ENCODE measurements at regions not wholly inside any gene's neighbourhood (a gene's known extent, or its start where the extent isn't known, plus 50 kb on each side); places are given as distances from the start of the nearest gene placed in this dataset.
"Not testable (repeated sequence)": the region's sequence is repeated elsewhere in the genome, so short reads cannot be mapped to it uniquely, and the experiment has no call there.

GRCh38 chr5:163867738-163868137 lies 362.3 kb downstream of the MAT2B start:
- no peak overlapping the region for H3K27ac Mint-ChIP-seq
- no peak for ATAC-seq (replicated peaks)
- no peaks in the 10 kb centered on the region for H3K27me3 Mint-ChIP-seq
- no peak overlapping the region for H3K4me3 Mint-ChIP-seq
- no peaks in the 10 kb centered on the region for H3K4me1 Mint-ChIP-seq (ENCODE audit: low read depth in 2 of 2)
- peaks cover 4 to 7% of the 10 kb centered on the region in 2 donors for H3K9me3 Mint-ChIP-seq
- DNase-seq = no peak
- H3K36me3 Mint-ChIP-seq (ENCODE audit: insufficient read depth) = no peaks in the 10 kb centered on the region

- H3K4me3 Mint-ChIP-seq = no peak overlapping the region
- ATAC-seq (replicated peaks) (no peak), DNase-seq (no peak)
- peaks cover 6 to 7% of the 10 kb centered on the region in 2 donors for H3K9me3 Mint-ChIP-seq
- no peaks in the 10 kb centered on the region for H3K4me1 Mint-ChIP-seq (ENCODE audit: low read depth in 2 of 2)
- H3K27ac Mint-ChIP-seq = no peak overlapping the region
- H3K27me3 Mint-ChIP-seq = no peaks in the 10 kb centered on the region
- no peaks in the 10 kb centered on the region for H3K36me3 Mint-ChIP-seq (ENCODE audit: insufficient read depth)
Measured at GRCh38 chr5:163869581-163869980, 364.2 kb downstream of the MAT2B start.

- H3K36me3 Mint-ChIP-seq (ENCODE audit: insufficient read depth) = no peaks in the 10 kb centered on the region
- H3K27ac Mint-ChIP-seq = no peak overlapping the region
- DNase-seq (no peak), ATAC-seq (replicated peaks) (no peak)
- H3K27me3 Mint-ChIP-seq = no peaks in the 10 kb centered on the region
- peaks cover 6 to 7% of the 10 kb centered on the region in 2 donors for H3K9me3 Mint-ChIP-seq
- H3K4me3 Mint-ChIP-seq = no peak overlapping the region
- H3K4me1 Mint-ChIP-seq (ENCODE audit: low read depth in 2 of 2) = no peaks in the 10 kb centered on the region
Measured at GRCh38 chr5:163870441-163870840, 365.0 kb downstream of the MAT2B start.

GRCh38 chr5:163874431-163874830 lies 369.0 kb downstream of the MAT2B start:
- Mint-ChIP-seq H3K4me1 (ENCODE audit: low read depth in 2 of 2) (no peaks in the 10 kb centered on the region), H3K27me3 (no peaks in the 10 kb centered on the region), H3K9me3 (peaks cover 4 to 8% of the 10 kb centered on the region in 2 donors), H3K36me3 (ENCODE audit: insufficient read depth) (no peaks in the 10 kb centered on the region), H3K4me3 (no peak overlapping the region), H3K27ac (no peak overlapping the region)
- DNase-seq (no peak), ATAC-seq (replicated peaks) (no peak)

DNA sequence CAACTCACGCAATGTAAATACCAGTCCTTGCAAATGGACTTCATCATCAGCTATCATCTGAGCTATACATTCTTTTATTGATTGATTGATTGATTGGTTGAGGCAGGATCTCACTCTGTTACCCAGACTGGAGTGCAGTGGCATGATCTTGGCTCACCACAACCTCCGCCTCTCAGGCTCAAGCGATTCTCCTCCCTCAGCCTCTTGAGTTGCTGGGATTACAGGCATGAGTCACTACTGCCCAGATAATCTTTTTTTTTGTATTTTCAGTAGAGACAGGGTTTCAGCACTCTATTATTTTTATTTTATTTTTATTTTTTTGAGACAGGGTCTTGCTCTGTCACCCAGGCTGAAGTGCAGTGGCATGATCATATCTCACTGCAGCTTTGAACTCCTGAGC lies 369.5 kb downstream of the MAT2B start:
- H3K9me3 Mint-ChIP-seq; H3K4me1 Mint-ChIP-seq (ENCODE audit: low read depth in 2 of 2); DNase-seq; H3K4me3 Mint-ChIP-seq; H3K27me3 Mint-ChIP-seq; H3K36me3 Mint-ChIP-seq (ENCODE audit: insufficient read depth); H3K27ac Mint-ChIP-seq; ATAC-seq (replicated peaks): not testable (repeated sequence)

DNA sequence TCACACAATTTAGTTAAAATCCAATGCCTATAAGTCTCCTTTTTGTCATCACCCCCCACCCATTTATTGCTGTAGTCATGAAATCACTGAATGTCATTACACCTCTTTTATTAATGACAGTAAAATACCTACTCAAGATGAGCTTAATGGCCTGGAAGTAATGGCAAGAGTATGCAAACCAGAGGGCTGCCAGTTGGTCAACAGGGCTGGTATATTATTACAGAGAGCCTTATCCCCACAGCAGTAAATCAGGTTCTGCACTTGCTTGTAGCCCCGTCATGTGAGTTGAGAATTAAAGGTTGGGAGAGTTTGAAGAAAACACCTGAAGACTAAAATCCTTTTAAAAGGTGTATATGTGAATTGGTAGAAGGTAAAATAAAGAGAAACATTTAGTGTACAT lies 372.4 kb downstream of the MAT2B start:
- H3K9me3 Mint-ChIP-seq = peaks cover 1 to 5% of the 10 kb centered on the region in 2 donors
- ATAC-seq (replicated peaks) = no peak

DNA sequence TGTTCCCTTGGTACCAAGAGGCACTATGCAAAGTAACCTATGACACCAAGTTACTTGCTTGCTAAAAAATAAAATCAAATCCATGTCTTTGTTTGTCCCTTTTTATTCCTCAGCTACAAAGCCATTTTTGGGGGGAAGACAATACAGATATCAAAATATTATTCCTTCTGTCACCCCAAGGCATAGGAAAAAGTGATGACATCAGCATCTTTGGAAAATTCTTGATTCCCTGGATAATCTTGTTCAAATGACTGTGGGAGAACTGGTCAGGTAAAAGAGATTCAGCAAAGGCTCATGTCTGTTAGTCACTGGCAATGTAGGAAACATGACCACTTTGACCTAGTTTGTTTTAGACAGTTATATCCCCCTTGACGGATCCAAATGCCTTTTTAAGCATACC lies 373.1 kb downstream of the MAT2B start:
- Mint-ChIP-seq H3K36me3 (ENCODE audit: insufficient read depth) (no peaks in the 10 kb centered on the region), H3K27ac (no peak overlapping the region), H3K4me1 (ENCODE audit: low read depth in 2 of 2) (no peaks in the 10 kb centered on the region)

More for the DNA sequence above, 372.4 kb downstream of the MAT2B start:
- H3K27ac Mint-ChIP-seq = no peak overlapping the region
- no peak overlapping the region for H3K4me3 Mint-ChIP-seq
- no peaks in the 10 kb centered on the region for H3K4me1 Mint-ChIP-seq (ENCODE audit: low read depth in 2 of 2)
- H3K36me3 Mint-ChIP-seq (ENCODE audit: insufficient read depth) = no peaks in the 10 kb centered on the region
- no peak for DNase-seq
- no peaks in the 10 kb centered on the region for H3K27me3 Mint-ChIP-seq

DNA sequence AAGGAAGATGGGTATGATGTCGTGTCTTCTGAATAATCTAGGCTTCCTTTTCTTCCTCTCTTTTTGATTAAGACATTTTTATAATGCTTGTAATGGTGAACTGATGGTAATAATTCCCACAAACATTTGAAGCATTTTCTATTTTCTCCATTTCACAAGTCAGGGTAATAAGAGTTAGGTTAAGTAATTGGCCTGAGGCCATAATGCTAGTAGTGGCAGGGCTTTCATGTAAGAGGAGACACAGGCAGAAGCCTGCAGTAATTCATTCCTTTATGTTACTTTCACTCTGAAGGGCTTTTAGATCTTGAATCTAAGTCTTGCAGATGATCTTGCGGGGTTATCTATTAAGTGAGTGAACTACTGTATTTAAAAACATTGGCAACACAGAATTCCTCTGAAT lies 374.9 kb downstream of the MAT2B start:
- H3K4me3 Mint-ChIP-seq = no peak overlapping the region
- H3K4me1 Mint-ChIP-seq (ENCODE audit: low read depth in 2 of 2) = no peaks in the 10 kb centered on the region
- no peak overlapping the region for H3K27ac Mint-ChIP-seq
- H3K9me3 Mint-ChIP-seq = peaks cover 0 to 5% of the 10 kb centered on the region in 2 donors
- H3K27me3 Mint-ChIP-seq = no peaks in the 10 kb centered on the region
- ATAC-seq (replicated peaks) = no peak
- no peaks in the 10 kb centered on the region for H3K36me3 Mint-ChIP-seq (ENCODE audit: insufficient read depth)
- no peak for DNase-seq

More for the DNA sequence above, 373.1 kb downstream of the MAT2B start:
- no peak overlapping the region for H3K4me3 Mint-ChIP-seq
- H3K9me3 Mint-ChIP-seq = peaks cover 1 to 5% of the 10 kb centered on the region in 2 donors
- no peaks in the 10 kb centered on the region for H3K27me3 Mint-ChIP-seq
- ATAC-seq (replicated peaks) = no peak
- no peak for DNase-seq

- ATAC-seq (replicated peaks) = no peak
- no peaks in the 10 kb centered on the region for H3K36me3 Mint-ChIP-seq (ENCODE audit: insufficient read depth)
- H3K9me3 Mint-ChIP-seq = no peaks in the 10 kb centered on the region
- no peaks in the 10 kb centered on the region for H3K27me3 Mint-ChIP-seq
- no peak overlapping the region for H3K4me3 Mint-ChIP-seq
- H3K27ac Mint-ChIP-seq = no peak overlapping the region
- DNase-seq = no peak
- H3K4me1 Mint-ChIP-seq (ENCODE audit: low read depth in 2 of 2) = no peaks in the 10 kb centered on the region
Measured at GRCh38 chr5:163885117-163885516, 379.7 kb downstream of the MAT2B start.

GRCh38 chr5:163887854-163888253 lies 382.4 kb downstream of the MAT2B start:
- H3K27ac Mint-ChIP-seq = no peak overlapping the region
- DNase-seq (no peak), ATAC-seq (replicated peaks) (no peak)
- H3K9me3 Mint-ChIP-seq = no peaks in the 10 kb centered on the region
- no peak overlapping the region for H3K4me3 Mint-ChIP-seq
- no peaks in the 10 kb centered on the region for H3K4me1 Mint-ChIP-seq (ENCODE audit: low read depth in 2 of 2)
- no peaks in the 10 kb centered on the region for H3K27me3 Mint-ChIP-seq
- H3K36me3 Mint-ChIP-seq (ENCODE audit: insufficient read depth) = no peaks in the 10 kb centered on the region

GRCh38 chr5:163888366-163888765 lies 382.9 kb downstream of the MAT2B start:
- Mint-ChIP-seq H3K9me3 (peaks cover 0 to 2% of the 10 kb centered on the region in 2 donors), H3K4me3 (no peak overlapping the region), H3K4me1 (ENCODE audit: low read depth in 2 of 2) (no peaks in the 10 kb centered on the region), H3K27ac (no peak overlapping the region), H3K36me3 (ENCODE audit: insufficient read depth) (no peaks in the 10 kb centered on the region), H3K27me3 (no peaks in the 10 kb centered on the region)
- ATAC-seq (replicated peaks) = no peak
- DNase-seq = no peak

GRCh38 chr5:163889369-163889768 lies 383.9 kb downstream of the MAT2B start:
- peaks cover 0 to 2% of the 10 kb centered on the region in 2 donors for H3K9me3 Mint-ChIP-seq
- no peak for DNase-seq
- no peak overlapping the region for H3K4me3 Mint-ChIP-seq
- H3K36me3 Mint-ChIP-seq (ENCODE audit: insufficient read depth) = no peaks in the 10 kb centered on the region
- no peak overlapping the region for H3K27ac Mint-ChIP-seq
- no peak for ATAC-seq (replicated peaks)
- H3K4me1 Mint-ChIP-seq (ENCODE audit: low read depth in 2 of 2) = no peaks in the 10 kb centered on the region
- H3K27me3 Mint-ChIP-seq = no peaks in the 10 kb centered on the region

DNA sequence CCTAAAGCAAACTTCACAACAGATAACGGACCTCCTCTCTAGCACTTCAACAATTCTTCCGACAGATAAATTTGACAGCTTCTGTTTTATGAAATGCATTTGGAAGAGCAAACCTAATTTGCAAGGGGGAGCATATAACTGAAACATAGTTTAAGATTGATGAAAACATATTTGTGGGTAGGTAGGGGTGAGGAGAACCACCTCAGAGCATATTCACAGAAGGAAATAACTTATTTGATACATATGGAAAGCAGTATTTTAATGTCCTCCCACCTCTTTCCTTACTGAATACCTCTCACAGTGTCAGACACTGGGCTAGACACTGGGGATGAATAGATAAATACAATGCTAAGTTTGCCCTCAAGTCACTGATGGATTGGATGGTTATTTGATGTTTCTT lies 384.8 kb downstream of the MAT2B start:
- H3K4me3 Mint-ChIP-seq = no peak overlapping the region
- ATAC-seq (replicated peaks) = no peak
- H3K36me3 Mint-ChIP-seq (ENCODE audit: insufficient read depth) = no peaks in the 10 kb centered on the region
- H3K4me1 Mint-ChIP-seq (ENCODE audit: low read depth in 2 of 2) = no peaks in the 10 kb centered on the region
- DNase-seq = no peak
- peaks cover 0 to 2% of the 10 kb centered on the region in 2 donors for H3K9me3 Mint-ChIP-seq
- H3K27me3 Mint-ChIP-seq = no peaks in the 10 kb centered on the region
- no peak overlapping the region for H3K27ac Mint-ChIP-seq

DNA sequence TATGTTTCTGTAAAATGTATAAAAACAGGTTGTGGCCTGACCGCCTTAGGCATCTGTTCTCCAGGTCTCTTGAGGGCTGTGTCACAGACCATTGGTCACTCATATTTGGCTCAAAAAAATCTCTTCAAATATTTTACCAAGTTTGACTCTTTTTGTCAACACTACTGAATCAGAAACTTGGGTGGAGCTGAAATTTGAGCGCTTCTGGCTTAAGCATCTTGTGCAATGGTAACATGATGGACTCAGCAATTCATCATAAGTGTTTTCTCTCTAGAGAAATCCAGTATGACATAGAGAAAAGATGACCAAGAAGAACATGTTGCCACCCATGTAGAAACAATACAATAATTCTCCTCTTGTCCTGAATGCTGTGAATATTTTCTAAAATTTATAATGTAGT lies 387.9 kb downstream of the MAT2B start:
- H3K9me3 Mint-ChIP-seq = peaks cover 0 to 5% of the 10 kb centered on the region in 2 donors
- no peaks in the 10 kb centered on the region for H3K36me3 Mint-ChIP-seq (ENCODE audit: insufficient read depth)
- no peak for ATAC-seq (replicated peaks)
- DNase-seq = no peak
- no peaks in the 10 kb centered on the region for H3K27me3 Mint-ChIP-seq
- H3K4me3 Mint-ChIP-seq = no peak overlapping the region
- H3K4me1 Mint-ChIP-seq (ENCODE audit: low read depth in 2 of 2) = no peaks in the 10 kb centered on the region
- no peak overlapping the region for H3K27ac Mint-ChIP-seq

DNA sequence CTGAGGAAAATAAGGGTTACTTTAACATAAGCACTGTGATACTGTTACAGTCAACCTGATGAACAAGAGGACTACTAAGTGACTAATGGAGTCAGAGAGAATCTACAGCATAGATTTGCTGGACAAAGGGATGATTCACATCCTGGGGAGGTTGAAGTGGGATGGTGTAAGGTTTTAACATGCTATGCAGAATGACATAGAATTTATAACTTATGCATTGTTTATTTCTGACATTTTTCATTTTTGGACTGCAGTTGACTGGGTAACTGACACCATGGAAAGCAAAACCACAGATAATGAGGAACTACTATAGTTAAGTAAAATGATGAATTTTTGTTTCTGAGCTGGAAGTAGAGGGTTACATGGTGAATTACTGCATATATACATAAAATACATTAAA lies 389.2 kb downstream of the MAT2B start:
- no peak overlapping the region for H3K4me3 Mint-ChIP-seq
- no peaks in the 10 kb centered on the region for H3K4me1 Mint-ChIP-seq (ENCODE audit: low read depth in 2 of 2)
- H3K27ac Mint-ChIP-seq = no peak overlapping the region
- ATAC-seq (replicated peaks) = no peak
- no peaks in the 10 kb centered on the region for H3K27me3 Mint-ChIP-seq
- DNase-seq = no peak
- H3K9me3 Mint-ChIP-seq = peaks cover 0 to 9% of the 10 kb centered on the region in 2 donors
- no peaks in the 10 kb centered on the region for H3K36me3 Mint-ChIP-seq (ENCODE audit: insufficient read depth)

Measured in effector memory CD8-positive, alpha-beta T cell (primary cell).